MCF 10A (cell line): ENCODE measurements at regions not wholly inside any gene's neighbourhood (a gene's known extent, or its start where the extent isn't known, plus 50 kb on each side); places are given as distances from the start of the nearest gene placed in this dataset.

Source experiments
- BruUV-seq: library from RNA; stranded (reverse); fragments of 400-500 nt; replicated peaks from 2 replicates; lab custom pipeline; 2021; lab: Mats Ljungman, UMichigan
- CTCF ChIA-PET: fragments of 300-600 bp; sonication (Branson Sonifier 250); formaldehyde crosslinking; extraction: SDS; loops from one replicate; lab custom pipeline; 2021; ENCODE audit warnings: antibody characterized with exemption, inconsistent platforms; lab: Yijun Ruan, JAX
- POLR2A ChIA-PET: fragments of 300-600, 350-650 bp; sonication (Branson Sonifier 250); formaldehyde crosslinking; extraction: SDS; loops from one replicate; lab custom pipeline; 2020; ENCODE audit warnings: antibody characterized with exemption, inconsistent platforms; lab: Yijun Ruan, JAX
- DNase-seq: peaks from one replicate; pipeline ENCODE4 v3.0.0-alpha.2; 2018; ENCODE audit not compliant: unreplicated experiment
- H3K27ac Mint-ChIP-seq: one replicate; pipeline ENCODE4 v1.8.0; 2022; ENCODE audit warnings: mild to moderate bottlenecking, low read depth, mixed read lengths; ENCODE audit not compliant: unreplicated experiment
- H3K27me3 Mint-ChIP-seq: one replicate; pipeline ENCODE4 v1.8.0; 2022; ENCODE audit warnings: mixed read lengths; ENCODE audit not compliant: insufficient read depth, unreplicated experiment
- H3K36me3 Mint-ChIP-seq: one replicate; pipeline ENCODE4 v1.8.0; 2022; ENCODE audit warnings: mild to moderate bottlenecking, moderate library complexity, mixed read lengths; ENCODE audit not compliant: insufficient read depth, unreplicated experiment
- H3K4me1 Mint-ChIP-seq: one replicate; pipeline ENCODE4 v1.8.0; 2022; ENCODE audit warnings: mixed read lengths; ENCODE audit not compliant: insufficient read depth, unreplicated experiment
- H3K4me3 Mint-ChIP-seq: one replicate; pipeline ENCODE4 v1.8.0; 2022; ENCODE audit warnings: mild to moderate bottlenecking, moderate library complexity, mixed read lengths; ENCODE audit not compliant: unreplicated experiment
- H3K9me3 Mint-ChIP-seq: one replicate; pipeline ENCODE4 v1.8.0; 2022; ENCODE audit warnings: mixed read lengths; ENCODE audit not compliant: unreplicated experiment
- intact Hi-C: fragments of 100-400 bp; cut with micrococcal nuclease; formaldehyde crosslinking; loops from 2 replicates; pipeline ENCODE4 v1.14.1; 2022
- TF ChIP-seq, protein P1 (sequence below): fragments of 200-600 bp; IDR thresholded peaks from one replicate; pipeline ENCODE4 v1.8.0; 2022; ENCODE audit warnings: antibody characterized with exemption, mild to moderate bottlenecking; ENCODE audit not compliant: unreplicated experiment

DNA sequence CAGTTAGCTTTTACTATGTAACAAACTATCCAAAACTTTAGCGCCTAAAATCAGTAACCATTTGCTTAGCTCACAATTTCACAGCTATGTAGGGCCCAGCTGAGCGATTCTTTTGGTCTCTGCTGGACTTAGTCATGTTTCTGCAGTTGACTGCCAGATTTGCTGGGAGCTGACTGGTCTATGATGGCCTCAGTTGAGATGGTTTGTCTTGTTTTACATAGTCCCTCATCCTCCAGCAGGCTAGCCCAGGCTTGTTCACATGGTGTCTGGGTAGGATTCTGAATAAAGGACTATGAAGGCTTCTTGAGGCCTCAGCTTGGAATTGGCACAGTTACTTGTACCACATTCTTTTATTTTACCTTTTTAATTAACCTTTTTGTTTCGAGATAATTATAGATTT is 247.8 kb upstream of the CHD6 start:
- TF ChIP-seq, protein P1, sequence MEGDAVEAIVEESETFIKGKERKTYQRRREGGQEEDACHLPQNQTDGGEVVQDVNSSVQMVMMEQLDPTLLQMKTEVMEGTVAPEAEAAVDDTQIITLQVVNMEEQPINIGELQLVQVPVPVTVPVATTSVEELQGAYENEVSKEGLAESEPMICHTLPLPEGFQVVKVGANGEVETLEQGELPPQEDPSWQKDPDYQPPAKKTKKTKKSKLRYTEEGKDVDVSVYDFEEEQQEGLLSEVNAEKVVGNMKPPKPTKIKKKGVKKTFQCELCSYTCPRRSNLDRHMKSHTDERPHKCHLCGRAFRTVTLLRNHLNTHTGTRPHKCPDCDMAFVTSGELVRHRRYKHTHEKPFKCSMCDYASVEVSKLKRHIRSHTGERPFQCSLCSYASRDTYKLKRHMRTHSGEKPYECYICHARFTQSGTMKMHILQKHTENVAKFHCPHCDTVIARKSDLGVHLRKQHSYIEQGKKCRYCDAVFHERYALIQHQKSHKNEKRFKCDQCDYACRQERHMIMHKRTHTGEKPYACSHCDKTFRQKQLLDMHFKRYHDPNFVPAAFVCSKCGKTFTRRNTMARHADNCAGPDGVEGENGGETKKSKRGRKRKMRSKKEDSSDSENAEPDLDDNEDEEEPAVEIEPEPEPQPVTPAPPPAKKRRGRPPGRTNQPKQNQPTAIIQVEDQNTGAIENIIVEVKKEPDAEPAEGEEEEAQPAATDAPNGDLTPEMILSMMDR: no peak
- no peaks in the 10 kb centered on the region for H3K4me1 Mint-ChIP-seq
- no peak overlapping the region for H3K4me3 Mint-ChIP-seq
- no peak for DNase-seq
- H3K27ac Mint-ChIP-seq: peak overlapping the region; percentile 23
- H3K27me3 Mint-ChIP-seq: no peaks in the 10 kb centered on the region
- H3K36me3 Mint-ChIP-seq: no peaks in the 10 kb centered on the region
- H3K9me3 Mint-ChIP-seq: peaks cover 34% of the 10 kb centered on the region
- ChIA-PET POLR2A (interaction anchor here (0.8 to 0.9 kb wide), 2 partner anchors 12 to 24 kb away, joined by 3 read pairs; no protein-coding TSS in a partner anchor), CTCF (interaction anchor here (0.7 to 1.1 kb wide), 2 partner anchors 9 to 10 kb away, joined by 3 to 4 read pairs; no protein-coding TSS in a partner anchor)
- no TSS peak for BruUV-seq
- intact Hi-C loops: no loop called here

DNA sequence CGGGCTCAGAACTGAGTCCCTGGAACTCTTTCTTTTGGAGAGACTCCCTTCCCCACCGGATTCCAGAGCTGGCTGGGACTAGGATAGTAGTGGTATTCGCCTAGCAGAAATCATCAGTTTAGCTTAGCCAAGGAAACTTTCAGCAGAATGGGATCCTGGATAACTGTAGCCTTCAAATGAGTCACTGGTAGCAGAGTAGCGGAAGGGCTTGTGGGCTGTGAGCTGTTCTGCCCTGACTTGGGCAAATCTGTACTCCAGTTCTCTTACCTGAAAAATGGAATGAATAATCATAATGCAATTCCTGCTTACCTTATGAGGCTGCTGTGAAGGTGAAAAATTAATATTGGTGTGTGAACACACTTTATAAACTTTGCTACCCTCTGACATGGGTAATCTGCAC is 244.3 kb upstream of the CHD6 start:
- Mint-ChIP-seq H3K27ac (no peak overlapping the region), H3K9me3 (peaks cover 30% of the 10 kb centered on the region), H3K36me3 (no peaks in the 10 kb centered on the region), H3K4me3 (no peak overlapping the region), H3K27me3 (no peaks in the 10 kb centered on the region), H3K4me1 (no peaks in the 10 kb centered on the region)
- intact Hi-C loops: no loop called here
- TF ChIP-seq, protein P1: no peak
- DNase-seq: no peak
- ChIA-PET CTCF (interaction anchor here (0.6 to 1.0 kb wide), 4 partner anchors 19 to 1888 kb away, joined by 3 to 4 read pairs (median 3); no protein-coding TSS in a partner anchor), POLR2A (no interaction called here)
- BruUV-seq: no TSS peak

DNA sequence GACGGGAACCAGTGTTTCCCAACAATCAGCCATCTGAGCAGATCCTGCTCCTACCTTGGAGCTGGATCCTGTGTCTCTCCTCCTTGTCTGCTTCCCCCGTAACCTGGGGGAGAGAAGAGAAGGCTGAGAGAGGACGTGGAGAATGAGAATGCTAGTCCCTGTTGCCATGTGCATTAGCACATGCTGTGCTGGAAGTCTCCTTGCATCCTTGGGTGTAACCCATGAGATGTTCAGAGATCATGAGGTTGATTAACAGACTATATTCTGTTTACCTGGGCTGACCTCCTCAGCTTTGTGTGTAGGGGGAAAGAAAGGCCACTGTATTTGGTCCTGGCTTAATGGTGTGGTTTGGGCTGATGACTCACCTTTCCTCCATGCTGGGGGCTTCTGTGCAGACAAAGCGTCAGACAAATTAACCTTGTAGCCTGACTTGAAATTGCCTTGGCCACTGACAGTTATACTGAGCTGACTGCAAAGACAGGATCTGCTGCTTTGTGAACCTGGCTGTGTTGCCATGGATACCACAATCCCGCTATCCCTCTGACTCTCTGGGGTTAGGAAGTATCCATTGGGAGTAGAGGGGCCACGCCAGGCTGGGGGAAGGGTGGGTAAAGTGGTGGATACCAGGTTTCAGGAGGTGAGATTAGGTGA is 243.7 kb upstream of the CHD6 start:
- BruUV-seq: no TSS peak
- TF ChIP-seq, protein P1: no peak

DNA sequence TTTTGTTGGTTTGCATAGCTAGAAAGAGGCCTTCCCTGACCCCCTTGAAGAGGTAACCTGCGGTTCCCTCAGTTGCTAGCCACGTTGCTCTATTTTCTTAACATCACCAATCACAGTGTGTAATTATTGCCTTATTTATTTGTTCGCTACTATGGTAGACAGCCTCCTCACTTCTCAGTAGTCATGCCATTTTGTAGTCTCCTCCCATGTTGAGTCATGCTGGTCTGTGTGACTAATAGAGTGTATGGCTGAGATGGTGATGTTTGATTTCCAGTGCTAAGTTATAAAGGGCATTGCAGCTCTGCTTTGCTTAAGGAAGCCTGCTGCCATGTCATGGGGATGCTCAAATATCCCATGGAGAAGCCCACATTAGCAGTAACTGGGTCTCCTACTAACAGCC is 236.6 kb upstream of the CHD6 start:
- ChIA-PET CTCF (interaction anchor here (1.2 kb wide), 1 partner anchor 120 kb away, joined by 5 read pairs; no protein-coding TSS in a partner anchor), POLR2A (no interaction called here)
- Mint-ChIP-seq H3K36me3 (no peaks in the 10 kb centered on the region), H3K9me3 (peaks cover 39% of the 10 kb centered on the region), H3K27me3 (no peaks in the 10 kb centered on the region), H3K27ac (no peak overlapping the region), H3K4me3 (no peak overlapping the region), H3K4me1 (no peaks in the 10 kb centered on the region)
- TF ChIP-seq, protein P1: no peak
- no TSS peak for BruUV-seq
- peak; percentile 1 for DNase-seq
- intact Hi-C loops: no loop called here

More for the DNA sequence above, 243.7 kb upstream of the CHD6 start:
- no peak overlapping the region for H3K4me3 Mint-ChIP-seq
- H3K27me3 Mint-ChIP-seq: no peaks in the 10 kb centered on the region
- DNase-seq: no peak
- peaks cover 30% of the 10 kb centered on the region for H3K9me3 Mint-ChIP-seq
- H3K4me1 Mint-ChIP-seq: no peaks in the 10 kb centered on the region
- CTCF ChIA-PET: interaction anchor here (0.6 to 1.0 kb wide), 3 partner anchors 20 to 1888 kb away, joined by 3 to 4 read pairs (median 3); no protein-coding TSS in a partner anchor
- intact Hi-C loops: no loop called here
- H3K27ac Mint-ChIP-seq: no peak overlapping the region
- POLR2A ChIA-PET: no interaction called here
- H3K36me3 Mint-ChIP-seq: no peaks in the 10 kb centered on the region
